Activated B cell treated with CpG ODN at 0.5 μM for 24 hours (primary cell): ENCODE measurements at regions not wholly inside any gene's neighbourhood (a gene's known extent, or its start where the extent isn't known, plus 50 kb on each side); places are given as distances from the start of the nearest gene placed in this dataset.

Experiments used
- ATAC-seq: fragments of 200-7000 bp; cut with Tn5 transposase; one replicate; pipeline ENCODE4 v1.10.0; 2021; ENCODE audit warnings: low read depth, mild to moderate bottlenecking, moderate library complexity
- CTCF ChIA-PET: fragments of 350-600 bp; sonication (Branson Sonifier 250); formaldehyde crosslinking; loops from one replicate; lab custom pipeline; 2021; ENCODE audit warnings: antibody characterized with exemption; lab: Charles Lee
- POLR2A ChIA-PET: fragments of 350-600 bp; sonication (Branson Sonifier 250); formaldehyde crosslinking; loops from one replicate; lab custom pipeline; 2021; ENCODE audit warnings: antibody characterized with exemption; lab: Charles Lee
- DNase-seq: peaks from one replicate; pipeline ENCODE4 v3.0.0; 2022
- H3K27ac Mint-ChIP-seq: one replicate; pipeline ENCODE4 v1.8.0; 2020; ENCODE audit warnings: mixed read lengths
- H3K27me3 Mint-ChIP-seq: one replicate; pipeline ENCODE4 v1.8.0; 2021; ENCODE audit warnings: mixed read lengths
- H3K36me3 Mint-ChIP-seq: one replicate; pipeline ENCODE4 v1.8.0; 2021; ENCODE audit warnings: low read depth, mixed read lengths
- H3K4me1 Mint-ChIP-seq: one replicate; pipeline ENCODE4 v1.8.0; 2021; ENCODE audit warnings: mixed read lengths
- H3K4me3 Mint-ChIP-seq: one replicate; pipeline ENCODE4 v1.8.0; 2020; ENCODE audit warnings: mild to moderate bottlenecking, mixed read lengths
- H3K9me3 Mint-ChIP-seq: one replicate; pipeline ENCODE4 v1.8.0; 2020; ENCODE audit warnings: mixed read lengths
- intact Hi-C: fragments of 100-400 bp; cut with micrococcal nuclease; formaldehyde crosslinking; loops from one replicate; pipeline ENCODE4 v1.15.1; 2024
- TF ChIP-seq, protein P1 (sequence below): fragments of 200-600 bp; IDR thresholded peaks from one replicate; pipeline ENCODE4 v1.8.0; 2022; ENCODE audit warnings: antibody characterized with exemption, mild to moderate bottlenecking

DNA sequence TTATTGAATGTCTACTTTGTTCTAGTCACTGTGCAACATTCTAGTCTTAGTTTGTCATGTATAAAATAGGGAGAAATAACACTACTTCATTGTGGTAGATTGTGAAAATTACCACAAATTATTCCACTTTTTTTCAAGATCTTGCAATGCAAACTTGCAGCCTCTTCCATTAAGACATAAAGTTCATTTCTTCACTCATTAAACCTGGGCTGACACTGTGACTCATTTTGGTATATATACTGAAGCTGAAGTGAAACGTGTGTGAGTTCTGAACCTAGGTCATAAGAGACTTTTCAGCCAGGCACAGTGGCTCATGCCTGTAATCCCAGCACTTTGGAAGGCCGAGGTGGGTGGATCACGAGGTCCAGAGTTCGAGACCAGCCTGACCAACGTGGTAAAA, 329.0 kb downstream of the BCKDHB start:
- H3K27me3 Mint-ChIP-seq, result no peaks in the 10 kb centered on the region
- no peaks in the 10 kb centered on the region for H3K4me1 Mint-ChIP-seq
- ATAC-seq (no peak), DNase-seq (no peak)
- POLR2A ChIA-PET, result no interaction called here
- H3K36me3 Mint-ChIP-seq, result no peaks in the 10 kb centered on the region
- no peak overlapping the region for H3K27ac Mint-ChIP-seq
- peaks cover 8% of the 10 kb centered on the region for H3K9me3 Mint-ChIP-seq
- H3K4me3 Mint-ChIP-seq, result no peak overlapping the region
- intact Hi-C loops, result no loop called here
- CTCF ChIA-PET, result no interaction called here
- TF ChIP-seq, protein P1, sequence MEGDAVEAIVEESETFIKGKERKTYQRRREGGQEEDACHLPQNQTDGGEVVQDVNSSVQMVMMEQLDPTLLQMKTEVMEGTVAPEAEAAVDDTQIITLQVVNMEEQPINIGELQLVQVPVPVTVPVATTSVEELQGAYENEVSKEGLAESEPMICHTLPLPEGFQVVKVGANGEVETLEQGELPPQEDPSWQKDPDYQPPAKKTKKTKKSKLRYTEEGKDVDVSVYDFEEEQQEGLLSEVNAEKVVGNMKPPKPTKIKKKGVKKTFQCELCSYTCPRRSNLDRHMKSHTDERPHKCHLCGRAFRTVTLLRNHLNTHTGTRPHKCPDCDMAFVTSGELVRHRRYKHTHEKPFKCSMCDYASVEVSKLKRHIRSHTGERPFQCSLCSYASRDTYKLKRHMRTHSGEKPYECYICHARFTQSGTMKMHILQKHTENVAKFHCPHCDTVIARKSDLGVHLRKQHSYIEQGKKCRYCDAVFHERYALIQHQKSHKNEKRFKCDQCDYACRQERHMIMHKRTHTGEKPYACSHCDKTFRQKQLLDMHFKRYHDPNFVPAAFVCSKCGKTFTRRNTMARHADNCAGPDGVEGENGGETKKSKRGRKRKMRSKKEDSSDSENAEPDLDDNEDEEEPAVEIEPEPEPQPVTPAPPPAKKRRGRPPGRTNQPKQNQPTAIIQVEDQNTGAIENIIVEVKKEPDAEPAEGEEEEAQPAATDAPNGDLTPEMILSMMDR, result no peak

DNA sequence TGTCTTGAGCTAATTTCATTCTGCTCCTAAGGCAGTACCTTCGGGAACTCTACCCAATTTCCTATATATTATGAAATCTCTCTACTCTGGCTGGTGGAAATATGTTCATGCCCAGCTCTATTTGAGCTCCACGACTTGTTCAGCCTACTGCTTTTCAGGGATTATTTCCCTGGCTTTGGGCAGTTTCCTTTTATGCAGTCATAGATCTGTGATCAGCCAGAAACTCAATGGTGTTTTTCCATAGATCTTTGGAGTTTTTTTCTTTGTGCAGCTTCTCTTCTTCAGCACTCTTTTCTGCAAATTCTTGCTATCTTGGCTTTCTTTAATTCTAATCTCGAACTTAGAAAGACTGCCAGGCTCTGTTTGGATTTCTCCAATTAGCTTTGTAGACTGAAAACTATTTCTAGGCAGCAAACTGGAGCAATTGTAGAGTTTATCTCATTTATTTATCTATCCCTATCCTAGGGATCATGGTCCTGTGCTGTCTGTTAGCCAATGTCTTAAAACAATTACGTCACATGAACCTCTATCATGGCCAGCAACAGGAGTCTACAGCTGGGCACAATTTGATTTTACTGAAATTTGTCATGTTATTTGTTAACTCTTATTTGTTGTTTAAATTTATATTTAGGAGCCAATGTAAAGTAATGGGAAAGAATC, 328.4 kb downstream of the BCKDHB start:
- Mint-ChIP-seq H3K4me1 (no peaks in the 10 kb centered on the region), H3K36me3 (no peaks in the 10 kb centered on the region), H3K27me3 (no peaks in the 10 kb centered on the region), H3K9me3 (peaks cover 12% of the 10 kb centered on the region), H3K4me3 (no peak overlapping the region), H3K27ac (no peak overlapping the region)
- ChIA-PET POLR2A (no interaction called here), CTCF (no interaction called here)
- no peak for ATAC-seq
- DNase-seq, result no peak
- TF ChIP-seq, protein P1, result no peak
- intact Hi-C loops, result no loop called here

DNA sequence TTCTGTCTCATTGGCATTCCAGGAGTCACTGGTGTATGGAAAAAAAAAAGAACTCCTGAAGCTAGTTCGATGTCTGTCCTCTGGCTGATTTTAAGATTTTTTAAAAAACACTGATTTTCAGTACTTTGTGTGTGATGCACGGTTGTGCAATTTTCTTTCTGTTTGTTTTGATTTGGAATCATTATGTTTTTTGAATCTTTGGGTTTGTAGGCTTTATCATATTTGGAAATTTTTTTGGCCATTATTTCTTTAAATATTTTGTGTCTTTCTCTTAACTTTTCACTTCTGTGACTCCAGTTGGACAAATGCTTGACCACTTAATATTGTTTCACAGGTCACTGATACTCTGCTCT, 327.2 kb downstream of the BCKDHB start:
- H3K27ac Mint-ChIP-seq, result no peak overlapping the region
- TF ChIP-seq, protein P1, result no peak
- ChIA-PET POLR2A (no interaction called here), CTCF (no interaction called here)
- H3K4me1 Mint-ChIP-seq, result no peaks in the 10 kb centered on the region
- intact Hi-C loops, result no loop called here
- H3K27me3 Mint-ChIP-seq, result no peaks in the 10 kb centered on the region
- ATAC-seq (no peak), DNase-seq (no peak)
- peaks cover 13% of the 10 kb centered on the region for H3K9me3 Mint-ChIP-seq
- no peak overlapping the region for H3K4me3 Mint-ChIP-seq
- H3K36me3 Mint-ChIP-seq, result no peaks in the 10 kb centered on the region

DNA sequence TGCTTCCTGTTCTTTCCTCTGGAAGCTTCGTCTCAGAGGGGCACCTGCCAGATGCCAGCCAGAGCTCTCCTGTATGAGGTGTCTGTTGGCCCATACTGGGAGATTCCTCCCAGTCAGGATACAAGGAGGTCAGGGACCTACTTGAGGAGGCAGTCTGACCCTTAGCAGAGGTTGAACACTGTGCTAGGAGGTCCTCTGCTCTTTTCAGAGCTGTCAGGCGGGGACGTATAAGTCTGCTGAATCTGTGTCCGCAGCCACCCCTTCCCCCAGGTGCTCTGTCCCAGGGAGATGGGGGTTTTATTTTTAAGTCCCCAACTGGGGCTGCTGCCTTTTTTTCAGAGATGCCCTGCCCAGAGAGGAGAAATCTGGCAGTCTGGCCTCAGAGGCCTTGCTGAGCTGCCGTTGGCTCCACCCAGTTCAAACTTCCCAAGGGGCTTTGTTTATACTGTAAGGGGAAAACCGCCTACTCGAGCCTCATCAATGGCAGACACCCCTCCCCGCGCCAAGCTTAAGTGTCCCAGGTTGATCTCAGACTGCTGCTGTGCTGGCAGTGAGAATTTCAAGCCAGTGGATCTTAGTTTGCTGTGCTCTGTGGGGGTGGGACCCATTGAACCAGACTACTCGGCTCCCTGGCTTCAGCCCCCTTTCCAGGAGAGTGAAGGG, 326.7 kb downstream of the BCKDHB start:
- ChIA-PET POLR2A (no interaction called here), CTCF (no interaction called here)
- ATAC-seq, result no peak
- no peak overlapping the region for H3K4me3 Mint-ChIP-seq
- H3K9me3 Mint-ChIP-seq, result peaks cover 13% of the 10 kb centered on the region
- H3K27me3 Mint-ChIP-seq, result no peaks in the 10 kb centered on the region
- no peak for DNase-seq
- no peaks in the 10 kb centered on the region for H3K36me3 Mint-ChIP-seq
- intact Hi-C loops, result no loop called here
- TF ChIP-seq, protein P1, result no peak
- H3K4me1 Mint-ChIP-seq, result no peaks in the 10 kb centered on the region
- H3K27ac Mint-ChIP-seq, result no peak overlapping the region

DNA sequence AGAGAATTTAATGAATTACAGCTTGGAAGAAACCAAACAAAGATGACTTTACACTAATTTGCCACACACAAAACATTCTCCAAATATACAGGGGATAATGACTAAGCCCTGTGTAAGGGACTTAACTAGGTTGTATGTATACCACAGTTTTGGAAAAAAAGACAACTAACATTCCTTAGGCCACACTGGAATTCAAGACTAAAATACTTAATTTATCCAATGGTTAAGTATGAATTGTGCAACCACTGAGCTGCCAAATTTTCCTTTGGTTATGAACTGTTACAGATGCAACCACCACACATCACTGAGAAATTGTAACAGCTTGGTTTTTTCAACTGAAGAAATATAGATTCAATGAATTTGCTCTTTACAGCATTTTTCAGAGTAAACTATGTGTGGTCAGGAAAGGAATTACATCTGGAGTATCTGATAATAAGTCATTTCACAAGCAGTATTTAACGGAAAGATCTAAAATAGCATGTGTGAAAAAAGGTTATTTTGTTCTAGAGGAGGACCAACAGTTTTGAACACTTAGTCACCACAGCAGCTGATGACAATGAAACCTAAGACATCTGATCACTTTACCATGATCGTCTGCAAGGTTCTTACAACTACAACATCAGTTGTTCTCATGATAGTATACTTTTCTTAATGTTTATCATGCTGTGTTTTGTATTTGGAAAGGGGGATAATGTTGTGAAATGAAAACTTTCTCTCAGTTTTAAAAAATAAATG, 318.8 kb downstream of the BCKDHB start:
- no peak for ATAC-seq
- H3K9me3 Mint-ChIP-seq, result peaks cover 39% of the 10 kb centered on the region
- H3K27me3 Mint-ChIP-seq, result no peaks in the 10 kb centered on the region
- POLR2A ChIA-PET, result no interaction called here
- DNase-seq, result no peak
- H3K4me3 Mint-ChIP-seq, result no peak overlapping the region
- H3K36me3 Mint-ChIP-seq, result peaks cover 9% of the 10 kb centered on the region
- CTCF ChIA-PET, result no interaction called here
- intact Hi-C loops, result no loop called here
- TF ChIP-seq, protein P1, result no peak
- H3K4me1 Mint-ChIP-seq, result no peaks in the 10 kb centered on the region
- no peak overlapping the region for H3K27ac Mint-ChIP-seq
